Sigmoid colon (tissue), 4 donors: ENCODE measurements at regions not wholly inside any gene's neighbourhood (a gene's known extent, or its start where the extent isn't known, plus 50 kb on each side); places are given as distances from the start of the nearest gene placed in this dataset.

Source experiments
- EP300 ChIP-seq, 4 donors: sonication (generic); formaldehyde crosslinking; IDR thresholded peaks; one replicate each; pipeline ENCODE4 v1.6.1; 2017; ENCODE audit warnings: antibody characterized with exemption in 4 of 4
- POLR2A ChIP-seq, 2 donors: fragments of 450-650 bp; IDR thresholded peaks; one replicate each; pipeline ENCODE4 v1.6.1; 2016; ENCODE audit warnings: antibody characterized with exemption in 2 of 2, mild to moderate bottlenecking in 2 of 2, moderate library complexity in 2 of 2
- POLR2AphosphoS5 ChIP-seq, 4 donors: sonication (generic); formaldehyde crosslinking; IDR thresholded peaks; one replicate each; pipeline ENCODE4 v1.6.1; 2017; ENCODE audit warnings: antibody characterized with exemption in 4 of 4
- TF ChIP-seq, protein P1 (sequence below), 4 experiments: fragments of 450-650 bp in 3 of 4; fragments of 200-600 bp in 1 of 4; IDR thresholded peaks; one replicate each; pipeline ENCODE4 v1.5.1; 2016 to 2019; ENCODE audit warnings: antibody characterized with exemption in 4 of 4, mild to moderate bottlenecking in 3 of 4, moderate library complexity in 2 of 4

DNA sequence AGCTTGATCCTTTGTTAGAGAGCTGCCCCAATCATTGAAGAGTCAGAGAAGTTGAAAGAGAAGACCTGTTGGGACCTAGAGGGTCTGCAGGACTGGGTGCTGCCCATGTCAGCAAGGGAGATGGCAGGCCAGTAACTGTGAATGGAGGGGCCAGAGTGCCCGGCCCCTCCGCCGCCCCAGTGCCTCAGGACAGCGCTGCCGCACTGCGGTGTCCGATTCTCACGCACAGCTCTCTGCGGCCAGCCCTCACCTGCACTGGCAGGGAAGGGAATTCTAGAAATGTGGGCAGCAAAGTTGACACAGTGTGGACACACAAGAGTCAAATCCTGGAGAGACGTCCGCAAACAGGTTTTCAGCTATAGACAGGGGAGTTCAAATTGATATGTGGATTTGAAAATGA is 373.5 kb downstream of the TCERG1L start:
- TF ChIP-seq POLR2AphosphoS5 (IDR thresholded peaks at IDR 0.05): no peak
- TF ChIP-seq, protein P1, sequence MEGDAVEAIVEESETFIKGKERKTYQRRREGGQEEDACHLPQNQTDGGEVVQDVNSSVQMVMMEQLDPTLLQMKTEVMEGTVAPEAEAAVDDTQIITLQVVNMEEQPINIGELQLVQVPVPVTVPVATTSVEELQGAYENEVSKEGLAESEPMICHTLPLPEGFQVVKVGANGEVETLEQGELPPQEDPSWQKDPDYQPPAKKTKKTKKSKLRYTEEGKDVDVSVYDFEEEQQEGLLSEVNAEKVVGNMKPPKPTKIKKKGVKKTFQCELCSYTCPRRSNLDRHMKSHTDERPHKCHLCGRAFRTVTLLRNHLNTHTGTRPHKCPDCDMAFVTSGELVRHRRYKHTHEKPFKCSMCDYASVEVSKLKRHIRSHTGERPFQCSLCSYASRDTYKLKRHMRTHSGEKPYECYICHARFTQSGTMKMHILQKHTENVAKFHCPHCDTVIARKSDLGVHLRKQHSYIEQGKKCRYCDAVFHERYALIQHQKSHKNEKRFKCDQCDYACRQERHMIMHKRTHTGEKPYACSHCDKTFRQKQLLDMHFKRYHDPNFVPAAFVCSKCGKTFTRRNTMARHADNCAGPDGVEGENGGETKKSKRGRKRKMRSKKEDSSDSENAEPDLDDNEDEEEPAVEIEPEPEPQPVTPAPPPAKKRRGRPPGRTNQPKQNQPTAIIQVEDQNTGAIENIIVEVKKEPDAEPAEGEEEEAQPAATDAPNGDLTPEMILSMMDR (IDR thresholded peaks at IDR 0.05): no peak
- TF ChIP-seq EP300 (IDR thresholded peaks at IDR 0.05): no peak
- no peak for TF ChIP-seq POLR2A (IDR thresholded peaks at IDR 0.05)
